BE2C (cell line): ENCODE measurements at regions not wholly inside any gene's neighbourhood (a gene's known extent, or its start where the extent isn't known, plus 50 kb on each side); places are given as distances from the start of the nearest gene placed in this dataset.

Source experiments
- DNase-seq: peaks from one replicate; pipeline ENCODE4 v3.0.0-alpha.2; 2020
- H3K27me3 ChIP-seq: fragments of 250-450 bp; sonication (Bioruptor Pico); 2 replicates; pipeline ENCODE4 v1.5.1; 2020; ENCODE audit warnings: mild to moderate bottlenecking
- H3K36me3 ChIP-seq: fragments of 250-450 bp; sonication (Bioruptor Pico); 2 replicates; pipeline ENCODE4 v1.5.1; 2020; ENCODE audit warnings: mild to moderate bottlenecking
- H3K4me1 ChIP-seq: fragments of 250-450 bp; sonication (Bioruptor Pico); 2 replicates; pipeline ENCODE4 v1.5.1; 2020
- H3K4me3 ChIP-seq: 2 replicates; pipeline ENCODE4 v1.5.1; 2011; ENCODE audit warnings: low read depth, low read length
- H3K9me3 ChIP-seq: fragments of 250-450 bp; sonication (Bioruptor Pico); 2 replicates; pipeline ENCODE4 v1.5.1; 2020
- CTCF ChIP-seq: IDR thresholded peaks from 2 replicates; pipeline ENCODE4 v1.5.1; 2012; ENCODE audit warnings: mild to moderate bottlenecking, low read depth, low read length

- Histone ChIP-seq H3K4me1 (no peaks in the 10 kb centered on the region), H3K27me3 (no peaks in the 10 kb centered on the region), H3K4me3 (no peak overlapping the region), H3K9me3 (no peaks in the 10 kb centered on the region), H3K36me3 (no peaks in the 10 kb centered on the region)
- TF ChIP-seq CTCF = no peak
- no peak for DNase-seq
Measured at GRCh38 chr18:39969803-39970494, 1985.1 kb upstream of the PIK3C3 start.

DNA sequence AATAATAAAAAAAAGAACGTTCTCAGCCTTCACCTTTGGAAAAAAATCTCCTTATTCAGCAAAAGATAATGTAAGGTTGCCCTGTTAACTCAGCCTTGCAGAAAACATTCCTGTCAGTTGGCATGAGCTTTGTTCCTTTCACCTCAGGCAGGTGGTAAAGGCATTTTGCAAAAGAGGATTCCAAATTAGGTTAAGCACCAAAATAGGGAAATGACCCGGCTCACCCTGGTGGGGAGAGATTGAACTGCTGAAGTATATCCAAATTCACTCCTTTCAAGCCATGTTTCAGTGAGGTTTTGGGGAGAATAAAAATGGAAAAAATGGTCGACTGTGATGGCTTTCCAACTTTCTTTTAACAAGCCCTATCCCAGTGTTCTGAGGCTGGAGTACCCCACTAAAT is 1988.8 kb upstream of the PIK3C3 start:
- Histone ChIP-seq H3K27me3 (no peaks in the 10 kb centered on the region), H3K36me3 (no peaks in the 10 kb centered on the region), H3K4me3 (no peak overlapping the region), H3K4me1 (no peaks in the 10 kb centered on the region), H3K9me3 (no peaks in the 10 kb centered on the region)
- no peak for TF ChIP-seq CTCF
- no peak for DNase-seq

DNA sequence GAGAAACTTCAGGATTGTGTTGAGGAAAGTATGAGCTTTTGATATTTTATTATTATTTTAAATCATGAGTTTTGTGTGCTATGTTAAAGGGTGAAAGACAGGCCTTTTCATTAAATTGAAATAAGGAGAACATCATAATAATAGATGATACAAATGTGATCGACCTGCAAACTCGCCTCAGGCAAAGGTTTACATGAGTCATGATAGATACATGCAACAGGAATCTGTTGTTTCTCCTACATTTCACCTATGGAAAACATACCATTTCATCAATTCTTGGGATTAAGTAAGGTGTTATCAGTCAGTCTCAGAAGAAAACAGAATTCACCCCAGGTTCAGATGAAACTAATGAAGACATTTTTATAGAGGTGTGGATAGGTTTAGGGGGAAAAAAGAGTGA is 1992.5 kb upstream of the PIK3C3 start:
- DNase-seq = no peak
- Histone ChIP-seq H3K27me3 (no peaks in the 10 kb centered on the region), H3K9me3 (no peaks in the 10 kb centered on the region), H3K4me3 (no peak overlapping the region), H3K36me3 (no peaks in the 10 kb centered on the region), H3K4me1 (no peaks in the 10 kb centered on the region)
- no peak for TF ChIP-seq CTCF

DNA sequence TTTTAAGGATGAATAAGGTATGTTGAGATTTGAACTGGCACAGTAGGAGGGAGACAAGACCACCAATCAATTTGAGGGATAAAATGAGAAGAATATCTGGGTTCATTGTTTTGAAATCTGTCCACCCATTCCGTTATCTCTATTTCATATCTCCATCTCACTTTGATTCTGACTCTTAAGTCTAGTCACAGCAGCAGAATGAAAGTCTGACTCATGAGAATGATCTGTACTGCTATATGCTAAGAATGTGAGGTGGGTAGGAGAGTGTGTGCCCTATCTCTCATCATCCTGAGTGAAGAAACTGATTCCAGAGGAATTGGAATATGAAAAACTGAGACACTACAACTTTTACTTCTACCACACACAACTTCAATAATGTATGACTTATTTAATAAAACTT is 1994.5 kb upstream of the PIK3C3 start:
- no peak for TF ChIP-seq CTCF
- no peaks in the 10 kb centered on the region for H3K9me3 ChIP-seq
- DNase-seq = no peak

DNA sequence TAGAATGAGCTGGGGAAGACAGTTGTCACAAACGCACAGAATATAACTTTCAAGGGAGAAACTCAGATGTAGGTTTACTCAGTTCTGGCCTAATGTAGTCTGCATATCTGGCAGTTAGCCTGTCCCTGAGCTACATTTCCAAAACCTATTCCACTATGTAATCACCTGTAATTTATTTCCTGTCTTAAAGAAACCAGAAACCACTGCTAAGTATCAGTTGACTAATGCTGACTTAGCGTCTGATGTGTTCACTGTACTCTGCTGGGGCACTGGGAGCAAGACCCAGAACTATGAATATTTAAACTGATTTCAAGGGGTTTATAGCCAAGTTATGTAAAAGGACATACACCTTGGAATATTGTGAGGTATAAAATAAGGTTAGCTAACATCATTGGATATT is 1995.2 kb upstream of the PIK3C3 start:
- H3K4me1 ChIP-seq = no peaks in the 10 kb centered on the region
- H3K4me3 ChIP-seq = no peak overlapping the region
- H3K27me3 ChIP-seq = no peaks in the 10 kb centered on the region
- no peak for TF ChIP-seq CTCF
- H3K36me3 ChIP-seq = no peaks in the 10 kb centered on the region
- no peaks in the 10 kb centered on the region for H3K9me3 ChIP-seq
- DNase-seq = no peak

More for the DNA sequence above, 1994.5 kb upstream of the PIK3C3 start:
- Histone ChIP-seq H3K27me3 (no peaks in the 10 kb centered on the region), H3K4me1 (no peaks in the 10 kb centered on the region), H3K4me3 (no peak overlapping the region), H3K36me3 (no peaks in the 10 kb centered on the region)

- H3K27me3 ChIP-seq = no peaks in the 10 kb centered on the region
- no peaks in the 10 kb centered on the region for H3K9me3 ChIP-seq
- no peaks in the 10 kb centered on the region for H3K36me3 ChIP-seq
- DNase-seq = no peak
- TF ChIP-seq CTCF = no peak
- H3K4me1 ChIP-seq = no peaks in the 10 kb centered on the region
- H3K4me3 ChIP-seq = no peak overlapping the region
Measured at GRCh38 chr18:39958876-39959275, 1996.2 kb upstream of the PIK3C3 start.
